ENCODE measurements at regions not wholly inside any gene's neighbourhood (a gene's known extent, or its start where the extent isn't known, plus 50 kb on each side); places are given as distances from the start of the nearest gene placed in this dataset.

DNA sequence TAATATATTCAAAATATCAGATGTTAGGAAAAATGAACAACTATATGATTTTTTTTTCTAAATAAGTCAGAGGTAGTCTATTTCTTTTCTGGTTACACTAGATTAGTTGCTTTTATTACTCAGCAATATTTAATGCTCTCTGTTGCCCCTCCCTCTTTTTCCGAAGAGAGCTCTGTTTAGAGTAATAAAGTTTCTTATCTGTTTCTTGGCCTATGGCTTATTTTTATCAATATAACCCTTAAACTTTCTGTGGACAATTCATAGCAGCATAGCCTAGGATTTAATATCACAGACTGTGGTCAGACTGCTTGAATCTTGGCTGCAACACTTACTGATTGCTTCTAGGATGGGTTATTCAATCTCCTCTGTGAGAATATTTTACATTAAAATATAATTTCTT is 2315.4 kb upstream of the AGA start:
- no peak for TF ChIP-seq POLR2A (IDR thresholded peaks at IDR 0.05)
- TF ChIP-seq, protein P1, sequence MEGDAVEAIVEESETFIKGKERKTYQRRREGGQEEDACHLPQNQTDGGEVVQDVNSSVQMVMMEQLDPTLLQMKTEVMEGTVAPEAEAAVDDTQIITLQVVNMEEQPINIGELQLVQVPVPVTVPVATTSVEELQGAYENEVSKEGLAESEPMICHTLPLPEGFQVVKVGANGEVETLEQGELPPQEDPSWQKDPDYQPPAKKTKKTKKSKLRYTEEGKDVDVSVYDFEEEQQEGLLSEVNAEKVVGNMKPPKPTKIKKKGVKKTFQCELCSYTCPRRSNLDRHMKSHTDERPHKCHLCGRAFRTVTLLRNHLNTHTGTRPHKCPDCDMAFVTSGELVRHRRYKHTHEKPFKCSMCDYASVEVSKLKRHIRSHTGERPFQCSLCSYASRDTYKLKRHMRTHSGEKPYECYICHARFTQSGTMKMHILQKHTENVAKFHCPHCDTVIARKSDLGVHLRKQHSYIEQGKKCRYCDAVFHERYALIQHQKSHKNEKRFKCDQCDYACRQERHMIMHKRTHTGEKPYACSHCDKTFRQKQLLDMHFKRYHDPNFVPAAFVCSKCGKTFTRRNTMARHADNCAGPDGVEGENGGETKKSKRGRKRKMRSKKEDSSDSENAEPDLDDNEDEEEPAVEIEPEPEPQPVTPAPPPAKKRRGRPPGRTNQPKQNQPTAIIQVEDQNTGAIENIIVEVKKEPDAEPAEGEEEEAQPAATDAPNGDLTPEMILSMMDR (IDR thresholded peaks at IDR 0.05) = no peak
